GM12878 (cell line): ENCODE measurements at regions not wholly inside any gene's neighbourhood (a gene's known extent, or its start where the extent isn't known, plus 50 kb on each side); places are given as distances from the start of the nearest gene placed in this dataset.

Source experiments
- EP300 ChIP-seq, 2 experiments: fragments of 150-350 bp in 1 of 2; IDR thresholded peaks; 2 replicates each; pipeline ENCODE4 v1.6.1; 2011 to 2012; ENCODE audit warnings: low read depth in 2 of 2, low read length in 2 of 2, borderline replicate concordance in 1 of 2, improper control_type of control experiment in 1 of 2, inconsistent platforms in 1 of 2; ENCODE audit not compliant: control insufficient read depth in 1 of 2
- NR2C1 ChIP-seq: fragments of 450-650 bp; IDR thresholded peaks from 2 replicates; pipeline ENCODE4 v1.6.1; 2017; ENCODE audit warnings: antibody characterized with exemption, mild to moderate bottlenecking, moderate library complexity
- NRF1 ChIP-seq: conservative IDR thresholded peaks from 2 replicates; pipeline ENCODE4 v1.6.1; 2011; ENCODE audit warnings: mild to moderate bottlenecking, low read depth, low read length, improper control_type of control experiment
- POLR2A ChIP-seq: IDR thresholded peaks from 2 replicates; pipeline ENCODE4 v1.6.1; 2011; ENCODE audit warnings: low read depth, mild to moderate bottlenecking, low read length
- SPI1 ChIP-seq: IDR thresholded peaks from 2 replicates; pipeline ENCODE4 v1.6.1; 2011; ENCODE audit warnings: low read depth, mild to moderate bottlenecking, low read length, moderate library complexity, borderline replicate concordance; ENCODE audit not compliant: insufficient read depth
- TF ChIP-seq, protein P1 (sequence below), 3 experiments: IDR thresholded peaks in 2 of 3; conservative IDR thresholded peaks in 1 of 3; 2 replicates each; pipeline ENCODE4 v1.5.1; 2011; ENCODE audit warnings: low read depth in 3 of 3, low read length in 3 of 3, mild to moderate bottlenecking in 3 of 3, control low read depth in 2 of 3, moderate library complexity in 2 of 3, inconsistent platforms in 1 of 3, mixed read lengths in 1 of 3; ENCODE audit not compliant: control insufficient read depth in 2 of 3, insufficient read depth in 1 of 3; ENCODE audit errors: extremely low read depth in 1 of 3

DNA sequence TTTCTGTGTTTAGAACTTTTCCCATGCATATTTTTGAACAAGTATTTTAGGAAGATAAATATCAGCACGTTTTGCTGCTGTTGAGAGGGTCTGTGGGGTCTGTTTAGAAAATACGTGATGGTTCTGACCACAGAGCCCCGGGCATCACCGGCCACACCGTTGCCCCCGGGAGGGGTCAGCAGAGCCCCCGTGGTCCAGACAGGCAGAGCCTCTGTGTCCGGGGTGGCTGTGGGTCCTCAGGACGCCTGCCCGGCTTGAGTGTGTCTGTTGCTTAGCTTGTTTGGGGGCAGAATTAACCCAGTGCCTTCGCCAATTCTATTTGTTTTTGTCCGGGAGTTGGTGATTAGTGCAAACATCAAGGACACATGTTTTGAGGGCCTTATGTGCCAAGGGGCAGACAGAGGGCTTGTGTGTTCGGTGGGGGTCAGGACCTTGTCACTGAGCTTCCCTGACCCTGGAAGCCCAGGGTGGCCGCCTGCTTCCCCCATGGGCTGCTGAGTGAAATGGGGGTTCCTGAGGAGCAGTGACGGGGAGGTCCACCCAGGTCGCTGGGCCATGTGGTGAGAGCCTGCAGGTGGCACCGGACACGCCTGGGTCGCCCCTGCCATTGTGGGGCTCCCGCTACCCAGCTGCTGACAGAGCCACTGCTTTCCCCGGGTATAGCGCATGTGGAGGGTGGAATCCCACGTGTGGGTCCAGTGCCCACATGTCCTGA, 122.2 kb downstream of the SIK1 start:
- TF ChIP-seq NR2C1 (no peak), NRF1 (no peak), EP300 (IDR thresholded peaks at IDR 0.05; ENCODE audit: borderline replicate concordance in 1 of 2, control insufficient read depth in 1 of 2, low read depth in 2 of 2, low read length in 2 of 2) (no peak), SPI1 (no peak), POLR2A (no peak)
- TF ChIP-seq, protein P1, sequence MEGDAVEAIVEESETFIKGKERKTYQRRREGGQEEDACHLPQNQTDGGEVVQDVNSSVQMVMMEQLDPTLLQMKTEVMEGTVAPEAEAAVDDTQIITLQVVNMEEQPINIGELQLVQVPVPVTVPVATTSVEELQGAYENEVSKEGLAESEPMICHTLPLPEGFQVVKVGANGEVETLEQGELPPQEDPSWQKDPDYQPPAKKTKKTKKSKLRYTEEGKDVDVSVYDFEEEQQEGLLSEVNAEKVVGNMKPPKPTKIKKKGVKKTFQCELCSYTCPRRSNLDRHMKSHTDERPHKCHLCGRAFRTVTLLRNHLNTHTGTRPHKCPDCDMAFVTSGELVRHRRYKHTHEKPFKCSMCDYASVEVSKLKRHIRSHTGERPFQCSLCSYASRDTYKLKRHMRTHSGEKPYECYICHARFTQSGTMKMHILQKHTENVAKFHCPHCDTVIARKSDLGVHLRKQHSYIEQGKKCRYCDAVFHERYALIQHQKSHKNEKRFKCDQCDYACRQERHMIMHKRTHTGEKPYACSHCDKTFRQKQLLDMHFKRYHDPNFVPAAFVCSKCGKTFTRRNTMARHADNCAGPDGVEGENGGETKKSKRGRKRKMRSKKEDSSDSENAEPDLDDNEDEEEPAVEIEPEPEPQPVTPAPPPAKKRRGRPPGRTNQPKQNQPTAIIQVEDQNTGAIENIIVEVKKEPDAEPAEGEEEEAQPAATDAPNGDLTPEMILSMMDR (IDR thresholded peaks at IDR 0.05 in 2 of 3, conservative IDR thresholded peaks at IDR 0.05 in 1 of 3; ENCODE audit: control insufficient read depth in 2 of 3, extremely low read depth in 1 of 3, insufficient read depth in 1 of 3, low read depth in 3 of 3, low read length in 3 of 3), result no peak
